ENCODE measurements at regions not wholly inside any gene's neighbourhood (a gene's known extent, or its start where the extent isn't known, plus 50 kb on each side); places are given as distances from the start of the nearest gene placed in this dataset.

GRCh38 chr3:24986612-24987011 is 441.5 kb upstream of the RARB start (continued):
- TF ChIP-seq PATZ1 (tag by site-specific recombination; IDR thresholded peaks at IDR 0.05) (no peak), KLF16 (tag by site-specific recombination; IDR thresholded peaks at IDR 0.05) (no peak), ZNF169 (tag by site-specific recombination; IDR thresholded peaks at IDR 0.05) (no peak), ZSCAN23 (tag by site-specific recombination; IDR thresholded peaks at IDR 0.05) (no peak), ZSCAN18 (tag by site-specific recombination; IDR thresholded peaks at IDR 0.05) (no peak), ZNF561 (tag by site-specific recombination; IDR thresholded peaks at IDR 0.05; ENCODE audit: borderline replicate concordance) (no peak), ZBTB7A (tag by site-specific recombination; IDR thresholded peaks at IDR 0.05; ENCODE audit: low read depth) (no peak), ZFP3 (tag by site-specific recombination; IDR thresholded peaks at IDR 0.05; ENCODE audit: low read depth) (no peak)

GRCh38 chr3:24999357-24999756 is 428.7 kb upstream of the RARB start:
- TF ChIP-seq ZBTB48 (tag by site-specific recombination; IDR thresholded peaks at IDR 0.05) = no peak
- peak; percentile 77 for TF ChIP-seq ATF2 (tag by site-specific recombination; IDR thresholded peaks at IDR 0.05; ENCODE audit: low read depth)
- ChIA-PET CTCF (no interaction called here), POLR2A (no interaction called here)
- H3K36me3 ChIP-seq (ENCODE audit: control insufficient read depth in 2 of 2, insufficient read depth in 1 of 2, low read length in 2 of 2) = no peaks in the 10 kb centered on the region
- no peaks in the 10 kb centered on the region for H3K9me3 ChIP-seq (ENCODE audit: control insufficient read depth, insufficient read depth, low read depth, low read length)
- H3K4me1 ChIP-seq (ENCODE audit: control insufficient read depth, insufficient read depth, low read length) = no peaks in the 10 kb centered on the region
- H3K4me3 ChIP-seq (ENCODE audit: low read depth, low read length) = no peak overlapping the region
- no peak overlapping the region for H3K27ac ChIP-seq (ENCODE audit: extremely low read depth, low read depth, low read length)

- Histone ChIP-seq H3K9me3 (ENCODE audit: control insufficient read depth, insufficient read depth, low read depth, low read length) (no peaks in the 10 kb centered on the region), H3K27ac (ENCODE audit: extremely low read depth, low read depth, low read length) (no peak overlapping the region), H3K36me3 (ENCODE audit: control insufficient read depth in 2 of 2, insufficient read depth in 1 of 2, low read length in 2 of 2) (no peaks in the 10 kb centered on the region), H3K4me1 (ENCODE audit: control insufficient read depth, insufficient read depth, low read length) (no peaks in the 10 kb centered on the region), H3K4me3 (ENCODE audit: low read depth, low read length) (no peak overlapping the region)
- no peak for TF ChIP-seq KLF1 (tag by site-specific recombination; IDR thresholded peaks at IDR 0.05)
- TF ChIP-seq ZNF701 (tag by site-specific recombination; IDR thresholded peaks at IDR 0.05) = no peak
- TF ChIP-seq ZNF10 (tag by site-specific recombination; IDR thresholded peaks at IDR 0.05) = no peak
- TF ChIP-seq ZNF394 (tag by site-specific recombination; IDR thresholded peaks at IDR 0.05; ENCODE audit: borderline replicate concordance) = no peak
- no peak for TF ChIP-seq ZNF629 (tag by site-specific recombination; IDR thresholded peaks at IDR 0.05)
- no peak for TF ChIP-seq ZNF280D (tag by site-specific recombination; IDR thresholded peaks at IDR 0.05)
- TF ChIP-seq ZNF555 (tag by site-specific recombination; conservative IDR thresholded peaks at IDR 0.05) = no peak
- TF ChIP-seq ZSCAN23 (tag by site-specific recombination; IDR thresholded peaks at IDR 0.05) = no peak
- TF ChIP-seq ZNF404 (tag by site-specific recombination; IDR thresholded peaks at IDR 0.05) = no peak
- no peak for TF ChIP-seq ZFHX2 (tag by site-specific recombination; conservative IDR thresholded peaks at IDR 0.05)
- no peak for TF ChIP-seq PRDM4 (tag by site-specific recombination; IDR thresholded peaks at IDR 0.05)
- POLR2A ChIA-PET = no interaction called here
- CTCF ChIA-PET = no interaction called here
These were observed 427.0 kb upstream of the RARB start for GRCh38 chr3:25000971-25001591.

All from HEK293 (cell line).